Activated CD8-positive, alpha-beta T cell treated with anti-CD3 and anti-CD28 coated beads, Interleukin-2, amount 10 ng/mL, durations not matched to agents 7 days and 5 days (primary cell): ENCODE measurements at regions not wholly inside any gene's neighbourhood (a gene's known extent, or its start where the extent isn't known, plus 50 kb on each side); places are given as distances from the start of the nearest gene placed in this dataset.

Source experiments
- ATAC-seq: fragments of 150-1000 bp; cut with Tn5 transposase; one replicate; pipeline ENCODE4 v1.10.0; 2021; ENCODE audit warnings: moderate library complexity
- CTCF ChIA-PET: fragments of 350-600 bp; sonication (Branson Sonifier 250); formaldehyde crosslinking; loops from one replicate; lab custom pipeline; 2021; ENCODE audit warnings: antibody characterized with exemption; lab: Charles Lee
- POLR2A ChIA-PET: fragments of 350-600 bp; sonication (Branson Sonifier 250); formaldehyde crosslinking; loops from one replicate; lab custom pipeline; 2021; ENCODE audit warnings: antibody characterized with exemption; lab: Charles Lee
- DNase-seq: peaks from one replicate; pipeline ENCODE4 v3.0.0-alpha.2; 2020
- H3K27ac Mint-ChIP-seq: one replicate; pipeline ENCODE4 v1.8.0; 2021; ENCODE audit warnings: mild to moderate bottlenecking, mixed read lengths
- H3K27me3 Mint-ChIP-seq: one replicate; pipeline ENCODE4 v1.8.0; 2021; ENCODE audit warnings: low read depth, mixed read lengths
- H3K36me3 Mint-ChIP-seq: one replicate; pipeline ENCODE4 v1.8.0; 2021; ENCODE audit warnings: low read depth, mixed read lengths
- H3K4me1 Mint-ChIP-seq: one replicate; pipeline ENCODE4 v1.8.0; 2021; ENCODE audit warnings: low read depth, mixed read lengths
- H3K4me3 Mint-ChIP-seq: one replicate; pipeline ENCODE4 v1.8.0; 2021; ENCODE audit warnings: mild to moderate bottlenecking, mixed read lengths
- H3K9me3 Mint-ChIP-seq: one replicate; pipeline ENCODE4 v1.8.0; 2022; ENCODE audit warnings: mixed read lengths; ENCODE audit not compliant: insufficient read depth

- Mint-ChIP-seq H3K36me3 (no peaks in the 10 kb centered on the region), H3K27ac (no peak overlapping the region), H3K4me1 (peaks cover 16% of the 10 kb centered on the region), H3K27me3 (peaks cover 6% of the 10 kb centered on the region), H3K4me3 (no peak overlapping the region), H3K9me3 (no peaks in the 10 kb centered on the region)
- CTCF ChIA-PET, result interaction anchor here (0.6 to 8.2 kb wide), 71 partner anchors 10 to 1283 kb away, joined by 3 to 234 read pairs (median 4); partner anchors contain the start of genes EGR2 and REEP3
- POLR2A ChIA-PET, result interaction anchor here (1.2 to 2.0 kb wide), 4 partner anchors 90 to 587 kb away, joined by 3 to 8 read pairs (median 5); partner anchors contain the start of gene NRBF2
- no peak for DNase-seq
- peak; percentile 47 for ATAC-seq
Observed at GRCh38 chr10:63720676-63721075, 199.5 kb downstream of the REEP3 start.

- no peak for ATAC-seq
- no peaks in the 10 kb centered on the region for H3K9me3 Mint-ChIP-seq
- H3K4me1 Mint-ChIP-seq, result peaks cover 12% of the 10 kb centered on the region
- no peak for DNase-seq
- no peaks in the 10 kb centered on the region for H3K36me3 Mint-ChIP-seq
- peaks cover 21% of the 10 kb centered on the region for H3K27me3 Mint-ChIP-seq
- H3K4me3 Mint-ChIP-seq, result no peak overlapping the region
- POLR2A ChIA-PET, result no interaction called here
- H3K27ac Mint-ChIP-seq, result no peak overlapping the region
- CTCF ChIA-PET, result interaction anchor here (0.9 to 8.2 kb wide), 4 partner anchors 12 to 565 kb away, joined by 3 to 234 read pairs (median 84); no protein-coding TSS in a partner anchor
Observed at GRCh38 chr10:63722537-63722936, 201.3 kb downstream of the REEP3 start.

GRCh38 chr10:63723320-63723719 lies 202.1 kb downstream of the REEP3 start:
- H3K4me1 Mint-ChIP-seq, result peaks cover 12% of the 10 kb centered on the region
- ChIA-PET CTCF (interaction anchor here (0.9 to 6.6 kb wide), 2 partner anchors 13 to 565 kb away, joined by 3 to 51 read pairs; no protein-coding TSS in a partner anchor), POLR2A (no interaction called here)
- H3K36me3 Mint-ChIP-seq, result no peaks in the 10 kb centered on the region
- DNase-seq (no peak), ATAC-seq (no peak)
- no peak overlapping the region for H3K4me3 Mint-ChIP-seq
- no peaks in the 10 kb centered on the region for H3K9me3 Mint-ChIP-seq
- peaks cover 29% of the 10 kb centered on the region for H3K27me3 Mint-ChIP-seq
- H3K27ac Mint-ChIP-seq, result no peak overlapping the region

- DNase-seq, result no peak
- Mint-ChIP-seq H3K9me3 (no peaks in the 10 kb centered on the region), H3K4me1 (peaks cover 12% of the 10 kb centered on the region), H3K36me3 (no peaks in the 10 kb centered on the region), H3K4me3 (no peak overlapping the region), H3K27me3 (peaks cover 30% of the 10 kb centered on the region), H3K27ac (no peak overlapping the region)
- ATAC-seq, result no peak
- ChIA-PET CTCF (interaction anchor here (0.7 to 6.6 kb wide), 3 partner anchors 13 to 566 kb away, joined by 3 to 51 read pairs (median 3); no protein-coding TSS in a partner anchor), POLR2A (no interaction called here)
Observed at GRCh38 chr10:63723741-63724140, 202.5 kb downstream of the REEP3 start.

- ChIA-PET CTCF (no interaction called here), POLR2A (no interaction called here)
- Mint-ChIP-seq H3K9me3 (no peaks in the 10 kb centered on the region), H3K4me1 (peaks cover 12% of the 10 kb centered on the region), H3K27ac (no peak overlapping the region), H3K4me3 (no peak overlapping the region), H3K27me3 (peaks cover 37% of the 10 kb centered on the region), H3K36me3 (no peaks in the 10 kb centered on the region)
- ATAC-seq (no peak), DNase-seq (no peak)
Observed at GRCh38 chr10:63724922-63725321, 203.7 kb downstream of the REEP3 start.

GRCh38 chr10:63726867-63727266 lies 205.7 kb downstream of the REEP3 start:
- Mint-ChIP-seq H3K4me1 (no peaks in the 10 kb centered on the region), H3K27ac (no peak overlapping the region), H3K4me3 (no peak overlapping the region), H3K36me3 (no peaks in the 10 kb centered on the region), H3K27me3 (peaks cover 43% of the 10 kb centered on the region), H3K9me3 (no peaks in the 10 kb centered on the region)
- CTCF ChIA-PET, result no interaction called here
- ATAC-seq (no peak), DNase-seq (no peak)
- POLR2A ChIA-PET, result no interaction called here

GRCh38 chr10:63727636-63728035 lies 206.4 kb downstream of the REEP3 start:
- H3K36me3 Mint-ChIP-seq, result no peaks in the 10 kb centered on the region
- no peaks in the 10 kb centered on the region for H3K9me3 Mint-ChIP-seq
- H3K4me3 Mint-ChIP-seq, result no peak overlapping the region
- DNase-seq (no peak), ATAC-seq (no peak)
- H3K4me1 Mint-ChIP-seq, result no peaks in the 10 kb centered on the region
- peaks cover 46% of the 10 kb centered on the region for H3K27me3 Mint-ChIP-seq
- H3K27ac Mint-ChIP-seq, result no peak overlapping the region
- CTCF ChIA-PET, result no interaction called here
- POLR2A ChIA-PET, result no interaction called here

GRCh38 chr10:63735305-63735704 lies 214.1 kb downstream of the REEP3 start:
- ATAC-seq (no peak), DNase-seq (no peak)
- Mint-ChIP-seq H3K27ac (no peak overlapping the region), H3K4me1 (no peaks in the 10 kb centered on the region), H3K27me3 (peaks cover 9% of the 10 kb centered on the region), H3K36me3 (no peaks in the 10 kb centered on the region), H3K4me3 (no peak overlapping the region), H3K9me3 (no peaks in the 10 kb centered on the region)
- ChIA-PET POLR2A (no interaction called here), CTCF (no interaction called here)

- Mint-ChIP-seq H3K4me1 (no peaks in the 10 kb centered on the region), H3K4me3 (no peak overlapping the region), H3K9me3 (no peaks in the 10 kb centered on the region), H3K27me3 (peaks cover 11% of the 10 kb centered on the region), H3K27ac (no peak overlapping the region), H3K36me3 (no peaks in the 10 kb centered on the region)
- ATAC-seq (no peak), DNase-seq (no peak)
- ChIA-PET POLR2A (no interaction called here), CTCF (no interaction called here)
Observed at GRCh38 chr10:63738410-63738809, 217.2 kb downstream of the REEP3 start.

- ChIA-PET CTCF (interaction anchor here (0.9 kb wide), 1 partner anchor 24 kb away, joined by 3 read pairs; no protein-coding TSS in a partner anchor), POLR2A (no interaction called here)
- H3K4me3 Mint-ChIP-seq, result no peak overlapping the region
- H3K9me3 Mint-ChIP-seq, result no peaks in the 10 kb centered on the region
- no peak overlapping the region for H3K27ac Mint-ChIP-seq
- H3K4me1 Mint-ChIP-seq, result no peaks in the 10 kb centered on the region
- H3K27me3 Mint-ChIP-seq, result peaks cover 12% of the 10 kb centered on the region
- DNase-seq (no peak), ATAC-seq (no peak)
- H3K36me3 Mint-ChIP-seq, result no peaks in the 10 kb centered on the region
Observed at GRCh38 chr10:63744060-63744941, 223.1 kb downstream of the REEP3 start.

- Mint-ChIP-seq H3K9me3 (no peaks in the 10 kb centered on the region), H3K4me3 (no peak overlapping the region), H3K4me1 (no peaks in the 10 kb centered on the region), H3K27ac (no peak overlapping the region), H3K27me3 (peaks cover 5% of the 10 kb centered on the region), H3K36me3 (no peaks in the 10 kb centered on the region)
- DNase-seq (no peak), ATAC-seq (no peak)
- ChIA-PET POLR2A (no interaction called here), CTCF (no interaction called here)
Observed at GRCh38 chr10:63749915-63750314, 228.7 kb downstream of the REEP3 start.

- no peaks in the 10 kb centered on the region for H3K4me1 Mint-ChIP-seq
- no peak overlapping the region for H3K27ac Mint-ChIP-seq
- no peaks in the 10 kb centered on the region for H3K36me3 Mint-ChIP-seq
- DNase-seq (no peak), ATAC-seq (no peak)
- no peaks in the 10 kb centered on the region for H3K9me3 Mint-ChIP-seq
- no peak overlapping the region for H3K4me3 Mint-ChIP-seq
- peaks cover 12% of the 10 kb centered on the region for H3K27me3 Mint-ChIP-seq
- ChIA-PET CTCF (no interaction called here), POLR2A (no interaction called here)
Observed at GRCh38 chr10:63751836-63752235, 230.6 kb downstream of the REEP3 start.
